ENCODE measurements at regions not wholly inside any gene's neighbourhood (a gene's known extent, or its start where the extent isn't known, plus 50 kb on each side); places are given as distances from the start of the nearest gene placed in this dataset.
"Not testable (repeated sequence)": the region's sequence is repeated elsewhere in the genome, so short reads cannot be mapped to it uniquely, and the experiment has no call there.

DNA sequence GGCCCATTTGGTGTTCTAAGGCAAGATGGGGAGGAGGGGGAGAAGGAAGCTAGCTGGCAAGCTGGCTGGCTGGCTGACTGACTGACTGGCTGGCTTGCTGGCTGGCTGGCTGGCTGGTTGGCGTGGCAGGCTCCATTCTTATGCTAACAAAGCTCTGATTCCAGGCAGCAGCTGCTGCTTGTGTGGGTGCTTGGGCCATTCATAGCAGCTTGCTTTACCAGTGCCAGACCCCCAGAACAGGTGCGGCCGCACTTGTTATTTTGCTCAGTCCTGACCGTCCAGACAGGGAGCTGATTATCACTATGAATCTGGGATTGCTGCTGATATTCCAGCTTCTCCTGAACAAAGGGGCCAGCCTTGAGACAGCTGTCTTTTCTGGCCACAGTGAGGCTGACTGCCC, 131.2 kb upstream of the PAK3 start:
- no peak for DNase-seq

DNA sequence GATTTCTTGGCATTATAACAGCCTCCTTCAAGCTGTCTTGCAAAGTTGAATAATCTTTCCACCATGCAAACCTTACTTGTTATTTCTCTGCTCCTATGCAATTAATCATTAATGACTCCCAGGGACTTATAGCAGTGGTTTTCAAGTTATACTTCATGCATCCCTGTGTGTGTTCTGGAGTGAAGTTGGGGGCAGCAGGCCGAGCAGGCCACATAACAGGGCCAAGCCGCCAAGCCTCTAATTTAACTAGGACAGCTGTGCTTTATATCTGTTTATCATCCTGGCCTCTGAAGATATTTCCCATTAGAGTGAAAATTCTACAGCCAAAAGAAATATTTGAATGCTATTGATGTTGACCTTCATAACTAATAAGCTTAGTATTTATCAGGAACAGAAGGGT, 133.5 kb upstream of the PAK3 start:
- DNase-seq: no peak

DNA sequence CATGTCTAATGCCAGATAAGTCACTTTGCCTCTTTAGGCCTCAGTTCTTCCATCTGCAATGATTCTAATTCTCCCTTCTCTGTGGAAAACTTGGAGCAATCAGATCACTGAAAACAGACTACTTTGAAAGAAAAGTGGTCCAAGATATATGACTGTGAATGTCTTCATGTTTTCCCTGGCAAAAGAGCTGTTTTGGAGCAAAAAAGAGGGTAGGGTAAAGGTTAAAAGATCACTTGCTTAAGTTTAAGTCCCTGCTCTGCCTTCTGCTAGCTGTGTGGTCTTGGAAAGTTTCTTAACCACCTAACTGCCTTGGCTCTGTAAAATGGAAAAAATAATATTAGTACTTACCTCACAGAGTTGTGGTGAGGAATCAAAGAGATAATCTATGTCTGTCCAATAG, 140.3 kb upstream of the PAK3 start:
- no peak for DNase-seq

DNA sequence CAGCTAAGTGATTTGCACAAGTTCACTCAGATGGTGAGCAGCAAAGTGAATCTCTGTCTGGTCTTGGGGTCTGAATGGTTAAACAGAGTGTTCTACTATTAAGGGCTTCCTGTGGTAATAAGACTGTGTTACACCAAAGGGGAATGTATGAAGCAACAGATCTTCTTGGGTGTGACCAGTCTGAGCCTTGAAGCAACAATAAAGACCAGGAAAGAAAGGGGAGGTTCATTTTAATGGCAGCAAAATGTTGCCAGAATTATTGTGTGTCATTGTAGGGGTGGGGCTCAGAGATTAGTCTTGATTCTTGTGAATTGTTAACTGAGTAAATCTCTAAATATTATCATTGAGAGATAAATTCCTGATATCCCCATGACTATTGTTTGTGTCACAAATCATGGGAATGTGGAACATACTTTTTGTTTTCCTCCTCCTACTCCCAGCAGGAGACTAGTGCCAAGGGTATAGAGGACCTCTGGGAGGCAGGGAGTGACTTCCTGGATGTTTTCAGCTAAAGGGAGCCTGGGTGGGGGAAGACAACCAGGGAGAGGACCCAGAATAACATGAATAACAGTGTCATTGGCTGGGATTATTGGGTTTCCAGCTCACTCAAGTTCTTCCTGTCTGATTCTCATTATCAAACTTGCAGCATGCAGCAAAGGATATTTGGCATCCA, 141.4 kb upstream of the PAK3 start:
- no peak for DNase-seq

DNA sequence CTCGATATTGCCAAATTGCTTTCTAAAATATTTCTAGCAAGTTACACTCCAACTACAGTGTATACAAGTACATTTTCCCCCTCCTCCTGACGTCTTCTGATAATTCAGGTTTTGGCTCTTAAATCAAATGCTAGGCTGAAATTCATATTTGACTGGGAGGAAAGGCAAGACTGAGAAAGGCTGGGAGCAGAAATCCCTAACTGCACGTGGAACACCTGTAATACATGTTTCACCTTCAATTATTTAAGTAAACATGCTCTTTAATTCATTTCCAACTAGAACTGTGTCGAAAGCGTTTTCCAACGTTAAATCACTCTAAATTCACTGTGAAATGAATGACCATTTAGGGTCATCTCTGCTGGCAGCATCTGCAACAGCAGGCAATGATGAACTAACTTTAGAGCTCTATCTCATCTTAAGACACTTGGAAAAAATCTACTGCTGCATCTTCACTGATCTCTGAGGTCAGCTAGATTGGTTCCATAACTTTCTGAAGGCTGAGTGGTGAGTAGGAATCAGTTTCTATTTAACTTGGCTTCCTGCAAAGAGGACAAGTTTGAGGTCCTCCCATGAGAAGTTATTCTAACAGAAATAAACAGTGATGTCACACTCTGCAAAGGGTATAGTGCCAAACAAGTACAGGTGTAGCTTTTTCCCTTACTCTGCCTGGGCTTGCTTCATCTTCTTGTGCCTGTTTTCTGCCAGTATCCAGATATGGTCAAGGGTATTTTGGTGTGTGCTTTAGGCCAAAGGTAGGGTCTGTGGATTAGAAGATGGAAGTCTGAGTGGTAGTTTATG, 144.3 kb upstream of the PAK3 start:
- no peak for DNase-seq

DNA sequence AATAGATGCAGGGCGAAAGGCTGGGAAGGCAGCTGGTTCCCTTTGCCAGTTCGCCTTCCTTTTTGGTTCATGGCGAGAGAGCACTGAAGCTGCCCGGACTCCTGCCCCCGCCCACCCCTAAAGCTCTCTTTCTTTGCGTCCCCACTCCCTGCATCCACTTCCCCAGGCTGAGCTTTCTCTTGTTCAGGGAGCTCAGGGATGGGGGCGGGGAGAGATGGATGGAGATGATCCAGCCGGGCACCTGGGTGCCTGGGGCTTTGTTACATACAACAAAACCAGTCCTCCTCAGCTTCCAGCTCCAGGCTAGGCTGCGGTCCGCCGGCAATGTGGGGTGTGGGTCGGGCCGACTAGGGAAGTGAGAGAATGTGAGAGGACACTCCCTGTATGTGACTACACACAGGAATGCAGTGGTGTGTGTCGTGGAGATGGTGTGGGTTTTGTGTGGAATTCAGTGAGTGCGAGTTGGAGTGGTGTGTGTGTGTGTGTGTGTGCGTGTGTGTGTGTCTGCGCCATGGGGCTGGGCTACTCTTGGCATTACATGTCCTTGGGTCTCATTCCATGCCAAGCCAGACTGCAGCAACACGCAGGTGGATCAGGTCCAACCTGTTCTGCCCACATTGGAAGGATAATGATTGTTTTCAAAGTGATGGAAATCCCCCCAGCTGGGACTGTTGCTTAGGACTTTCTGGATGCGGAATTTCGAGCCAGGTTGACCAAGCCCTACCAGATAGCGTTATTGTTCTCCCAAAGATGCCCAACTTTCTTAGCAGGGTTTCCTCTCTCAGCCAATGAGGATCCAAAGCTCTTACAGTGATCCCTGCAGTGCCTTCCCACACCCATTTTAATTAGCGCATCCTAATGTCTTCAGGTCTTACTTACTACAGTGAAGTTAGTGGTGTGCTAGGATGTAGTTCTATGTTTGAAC, 149.4 kb upstream of the CHRDL1 start:
- DNase-seq: no peak

DNA sequence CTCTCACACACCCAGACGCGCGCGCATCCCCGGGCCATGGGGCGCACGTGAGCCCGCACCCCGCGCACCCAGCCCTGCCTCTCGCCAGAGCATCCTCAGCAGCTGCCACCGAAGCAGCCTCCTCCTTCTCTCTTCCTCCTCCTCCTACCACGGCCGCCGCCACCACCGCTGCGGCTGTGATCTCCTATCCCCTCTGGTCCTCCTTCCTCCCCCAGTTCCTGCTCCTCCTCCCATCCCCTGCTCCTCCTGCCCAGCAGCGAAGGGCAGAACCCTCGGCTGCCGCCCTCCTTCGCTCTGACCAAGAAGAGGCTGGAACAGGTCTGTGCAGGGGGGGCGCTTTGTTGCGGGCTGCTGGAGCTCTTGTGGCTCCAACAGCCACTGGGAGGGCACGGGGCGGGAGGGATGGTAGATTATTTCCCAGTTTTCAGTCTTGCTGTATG, 148.7 kb upstream of the CHRDL1 start:
- no peak for DNase-seq

DNA sequence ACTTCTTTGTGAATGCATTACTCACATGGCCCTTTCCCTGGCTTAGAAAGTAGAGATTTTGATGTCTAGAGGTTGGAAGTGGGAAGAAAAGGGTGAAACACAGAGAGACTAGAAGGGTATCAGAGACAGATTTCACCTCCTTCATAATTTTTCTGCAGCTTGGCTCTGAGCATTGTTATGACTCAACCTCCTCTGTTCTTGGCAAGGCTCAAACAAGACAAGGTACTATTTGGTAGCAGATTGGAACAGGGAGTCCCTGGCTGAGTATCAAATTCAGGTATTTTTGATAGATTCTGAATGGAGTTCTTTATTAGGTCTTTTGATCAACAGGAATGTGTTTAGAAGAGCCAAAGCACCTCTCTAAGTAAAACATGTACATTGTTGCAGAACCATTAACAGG, 146.3 kb upstream of the CHRDL1 start:
- DNase-seq: no peak

DNA sequence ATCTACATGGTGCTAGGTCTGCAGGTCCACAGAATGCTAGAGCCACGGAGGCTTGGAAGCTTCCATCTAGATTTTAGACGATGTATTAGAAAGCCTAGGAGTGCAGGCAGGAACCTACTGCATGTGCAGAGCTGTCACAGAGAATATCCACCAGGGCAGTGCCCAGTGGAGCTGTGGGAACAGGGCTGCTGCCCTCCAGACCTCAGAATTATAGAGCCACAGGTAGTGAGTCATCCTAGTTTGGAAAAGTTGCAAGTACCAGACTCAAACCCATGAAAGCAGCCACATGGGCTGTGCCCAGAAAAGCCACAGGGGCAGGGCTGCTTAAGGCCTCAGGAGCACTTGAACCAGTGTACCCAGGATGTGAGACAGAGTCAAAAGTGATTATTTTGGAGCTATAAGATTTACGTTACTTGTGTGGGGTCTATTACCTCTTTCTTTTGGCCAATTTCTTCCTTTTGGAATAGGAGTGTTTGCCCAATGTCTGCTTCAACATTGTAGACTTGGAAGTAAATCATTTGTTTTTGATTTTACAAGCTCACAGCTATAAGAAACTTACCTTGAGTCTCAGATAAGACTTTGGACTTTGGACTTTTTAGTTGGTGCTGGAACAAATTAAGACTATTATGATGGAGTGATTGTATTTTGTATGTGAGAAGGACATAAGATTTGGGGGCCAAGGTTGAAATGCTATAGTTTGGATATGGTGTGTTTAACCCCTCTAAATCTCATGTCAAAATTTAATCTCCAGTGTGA, 143.5 kb upstream of the CHRDL1 start:
- no peak for DNase-seq

DNA sequence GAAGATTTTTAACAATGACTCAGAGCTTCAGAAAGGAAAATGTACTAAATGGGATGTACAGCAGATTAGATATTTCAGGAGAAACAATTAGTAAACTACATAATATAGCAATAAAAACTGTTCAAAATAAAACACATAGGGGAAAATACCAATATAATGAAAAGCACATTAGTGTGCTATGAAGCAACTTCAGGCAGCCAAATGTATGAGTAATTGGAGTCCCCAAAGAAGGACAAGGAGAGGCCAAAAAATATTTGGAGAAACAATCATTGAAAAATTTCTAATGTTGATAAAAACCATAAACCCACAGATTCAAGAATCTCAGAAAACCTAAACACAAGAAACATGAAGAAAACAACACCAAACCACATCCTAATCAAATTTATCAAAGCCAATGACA, 129.3 kb upstream of the CHRDL1 start:
- DNase-seq: no peak

DNA sequence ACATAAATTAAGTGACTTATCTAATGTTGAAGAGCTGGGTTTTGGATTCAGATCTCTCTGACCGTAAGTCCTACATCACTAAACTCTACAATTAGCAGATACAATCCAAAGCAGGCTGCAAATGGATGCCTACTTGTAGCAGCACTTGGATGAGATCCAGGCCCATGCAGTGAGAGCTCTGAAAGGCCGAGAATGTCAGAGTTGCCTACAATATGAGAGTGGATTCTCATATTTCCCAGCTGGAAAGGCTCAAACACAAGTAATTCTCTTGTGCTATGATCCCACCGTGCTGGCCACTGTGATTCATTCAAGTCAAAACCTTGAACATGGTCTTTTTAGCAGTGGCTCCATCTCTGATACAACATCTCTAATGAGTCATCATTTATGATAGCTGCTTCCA, 125.4 kb upstream of the CHRDL1 start:
- DNase-seq: no peak

DNA sequence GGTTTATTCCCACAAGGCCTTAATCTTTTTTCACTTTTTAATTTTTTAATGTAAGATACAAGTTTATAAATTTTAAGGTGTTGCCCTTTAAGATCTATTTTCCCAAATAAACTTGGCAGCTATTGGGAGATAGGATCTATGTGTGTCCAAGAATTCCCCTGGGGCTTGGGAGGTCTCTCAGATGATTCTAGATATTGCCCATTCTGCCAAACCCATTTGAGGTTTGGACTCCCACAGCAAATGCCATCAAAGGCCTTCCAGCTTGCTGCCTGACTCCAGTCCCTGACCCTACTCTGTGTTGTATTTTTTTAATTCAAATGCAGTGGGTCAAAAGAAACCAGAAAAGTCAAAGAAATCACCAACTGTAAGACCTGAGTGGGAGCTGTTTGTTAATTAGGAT, 120.0 kb upstream of the CHRDL1 start:
- DNase-seq: no peak

DNA sequence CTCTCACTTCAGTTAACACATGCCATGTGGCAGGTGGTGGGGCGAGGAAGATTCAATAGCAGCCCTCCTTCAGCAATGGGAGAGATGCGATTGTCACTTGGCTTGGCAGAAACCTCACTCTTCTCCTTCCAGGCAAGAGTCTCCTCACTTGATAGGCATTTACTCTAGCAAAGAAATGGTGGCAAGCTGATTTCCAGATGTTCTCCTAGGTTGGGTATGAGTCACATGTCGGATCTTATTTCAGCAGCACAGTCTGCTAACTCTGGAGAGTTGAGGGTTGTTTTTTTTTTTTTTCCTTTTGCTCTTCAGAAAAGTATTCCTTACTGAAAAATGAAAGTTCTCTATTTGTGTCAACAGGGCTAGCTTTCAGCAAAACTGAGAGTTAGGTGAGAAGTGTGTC, 119.5 kb upstream of the CHRDL1 start:
- no peak for DNase-seq

DNA sequence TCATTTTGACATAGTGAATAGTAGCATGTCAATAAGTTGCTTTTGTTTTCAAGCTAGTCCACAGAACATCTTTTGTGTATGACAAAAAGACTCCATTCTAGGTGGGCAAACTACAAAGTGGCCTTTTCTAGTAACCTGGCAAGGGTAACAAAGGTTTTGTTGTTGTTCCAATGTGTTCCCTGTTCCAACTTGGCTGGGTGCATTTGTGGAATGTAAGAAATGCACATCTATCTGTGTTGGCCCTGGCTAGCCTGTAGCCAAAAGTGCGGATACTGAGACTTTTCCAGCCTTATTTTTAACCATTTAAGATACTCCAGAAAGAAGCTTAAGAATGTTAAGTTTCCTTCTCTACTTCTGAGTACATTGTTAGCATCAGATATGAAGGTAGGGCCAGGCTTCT, 118.7 kb upstream of the CHRDL1 start:
- DNase-seq: no peak

DNA sequence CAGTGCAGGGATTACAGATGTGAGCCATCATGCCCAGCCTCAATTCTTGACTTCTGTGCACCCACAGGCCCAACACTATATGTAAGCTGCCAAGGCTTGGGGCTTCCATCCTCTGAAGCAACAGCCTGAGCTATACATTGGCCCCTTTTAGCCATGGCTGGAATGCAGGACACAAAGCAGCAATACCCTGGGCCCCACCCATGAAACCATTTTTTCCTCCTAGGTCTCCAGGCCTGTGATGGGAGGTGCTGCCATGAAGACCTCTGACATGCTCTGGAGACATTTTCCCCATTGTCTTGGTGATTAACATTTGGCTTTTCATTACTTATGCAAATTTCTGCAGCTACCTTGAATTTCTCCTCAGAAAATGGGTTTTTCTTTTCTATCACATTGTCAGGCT, 109.1 kb upstream of the CHRDL1 start:
- DNase-seq: not testable (repeated sequence)

DNA sequence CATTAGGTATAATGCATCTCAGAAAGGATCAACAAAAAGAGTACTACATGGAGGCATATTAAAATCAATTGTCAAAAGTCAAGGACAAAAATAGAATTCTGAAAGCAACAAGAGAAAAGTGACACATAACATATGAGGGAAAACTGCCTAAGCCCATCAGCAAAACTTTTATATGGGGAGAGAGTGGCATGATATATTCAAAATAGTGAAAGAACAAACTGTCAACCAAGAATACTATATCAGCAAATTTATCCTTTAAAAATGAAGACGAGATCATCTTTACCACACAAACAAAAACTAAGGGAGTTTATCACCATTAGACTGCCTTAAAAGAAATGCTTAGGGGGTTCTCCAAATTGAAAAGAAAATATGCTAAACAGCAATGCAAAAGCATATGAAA, 86.4 kb upstream of the CHRDL1 start:
- no peak for DNase-seq

DNA sequence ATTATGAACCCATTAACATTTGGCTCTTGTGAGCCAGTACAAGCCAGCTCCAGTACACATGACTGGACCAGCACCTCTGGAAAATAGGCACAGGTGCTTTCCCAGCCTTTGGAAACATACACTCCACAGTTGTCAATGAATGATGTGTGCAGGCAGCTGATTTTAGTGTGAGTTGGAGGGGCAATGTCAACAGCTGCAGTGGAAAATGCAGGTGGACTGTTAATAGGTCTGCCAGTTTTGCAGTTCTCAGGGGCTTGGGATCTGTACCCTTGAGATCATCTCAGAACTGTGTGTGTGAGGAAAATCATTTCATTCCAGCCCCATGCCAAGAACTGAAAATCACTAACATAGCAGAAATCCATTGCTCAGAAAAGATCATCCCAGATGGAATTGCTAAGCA, 81.7 kb upstream of the CHRDL1 start:
- DNase-seq: no peak

DNA sequence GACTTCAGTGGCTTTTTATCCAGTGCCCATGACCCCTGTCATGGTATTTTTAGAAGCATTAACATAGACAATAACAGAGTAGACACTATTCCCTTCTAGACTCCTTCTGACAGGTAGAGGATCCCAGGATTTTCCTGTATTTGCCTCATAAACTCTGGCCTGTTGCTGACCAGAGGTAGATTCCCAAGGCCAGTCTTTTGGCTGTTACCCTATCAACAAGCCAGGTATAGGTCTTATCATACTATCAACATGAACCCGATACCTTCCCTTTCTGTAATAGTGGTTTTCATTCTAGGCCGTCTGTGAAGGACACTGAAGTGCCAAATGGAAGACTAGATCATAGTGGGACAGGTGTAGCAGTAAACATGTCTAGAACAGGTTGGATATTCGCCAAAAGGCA, 76.2 kb upstream of the CHRDL1 start:
- DNase-seq: no peak

DNA sequence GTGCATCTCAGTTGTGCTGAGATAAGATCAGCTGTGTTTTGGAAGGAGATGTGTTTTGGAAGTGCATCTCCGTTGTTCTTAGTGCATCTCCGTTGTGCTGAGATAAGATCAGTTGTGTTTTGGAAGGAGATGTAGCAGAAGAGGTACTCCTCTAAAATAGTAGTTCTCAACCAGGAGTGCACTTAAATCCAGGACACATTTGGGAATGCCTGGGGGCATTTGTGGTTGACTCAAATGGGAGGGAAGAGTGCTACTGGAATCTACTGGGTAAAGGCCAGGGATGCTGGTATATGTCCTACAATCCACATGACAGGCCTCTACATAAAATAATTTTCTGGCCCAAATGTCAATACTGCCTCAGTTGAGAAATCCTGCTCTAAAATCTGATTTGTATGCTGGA, 70.8 kb upstream of the CHRDL1 start:
- no peak for DNase-seq

DNA sequence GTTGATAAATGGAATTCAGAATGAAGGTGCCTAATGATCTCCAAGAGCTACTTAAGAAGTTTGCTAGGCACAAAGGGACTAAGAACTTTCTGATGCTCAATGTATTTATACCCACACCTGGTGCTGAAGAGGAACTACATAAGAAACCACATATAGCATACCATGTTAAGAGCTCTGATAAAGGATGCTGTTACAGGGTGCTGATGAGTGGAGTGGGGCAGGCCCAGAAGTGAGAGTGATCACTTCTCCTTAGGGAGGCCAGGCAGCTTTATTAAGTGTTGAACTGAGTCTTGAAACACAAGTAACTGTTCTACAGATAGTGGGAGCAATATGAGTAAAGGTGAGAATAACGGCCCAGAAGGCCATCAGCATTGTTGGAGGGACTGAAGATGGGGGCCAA, 68.3 kb upstream of the CHRDL1 start:
- no peak for DNase-seq

DNA sequence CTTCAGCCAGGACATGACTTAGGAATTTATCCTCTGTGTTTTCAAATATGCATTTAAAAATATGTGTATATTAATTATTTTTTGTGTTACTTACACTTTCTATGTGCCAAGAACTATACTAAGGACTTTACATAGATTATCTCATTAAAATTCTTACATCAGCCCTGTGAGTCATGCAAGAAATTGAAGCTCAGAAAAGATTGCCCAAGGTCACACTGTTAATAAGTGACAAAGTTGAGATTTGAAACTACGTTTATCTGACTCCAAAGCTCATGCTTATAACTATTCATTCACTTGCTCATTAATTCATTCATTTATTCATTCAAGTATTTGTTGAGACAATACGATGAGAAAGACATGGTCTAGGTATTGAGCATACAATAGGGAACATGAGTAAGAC, 62.9 kb upstream of the CHRDL1 start:
- DNase-seq: no peak

DNA sequence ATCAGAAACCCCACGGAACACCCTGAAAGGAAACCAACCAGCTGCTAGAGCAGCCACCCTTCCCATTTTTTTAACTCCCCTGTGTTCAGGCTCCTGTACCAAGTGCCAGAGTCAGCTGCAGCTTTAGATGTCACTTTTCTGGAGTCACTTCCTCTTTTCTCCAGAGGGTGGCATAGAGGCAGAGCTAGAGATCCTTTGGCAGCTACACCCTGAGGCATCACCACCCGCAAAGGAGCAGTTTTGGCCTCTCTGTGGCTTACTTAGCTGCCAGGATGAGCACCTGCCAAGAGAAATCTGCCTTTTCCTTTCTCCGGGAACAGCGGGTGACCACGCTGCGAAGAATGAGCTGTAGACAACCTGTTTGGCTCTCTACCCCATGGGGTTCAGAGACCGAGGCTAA, 58.0 kb upstream of the CHRDL1 start:
- peak; percentile 7 for DNase-seq

DNA sequence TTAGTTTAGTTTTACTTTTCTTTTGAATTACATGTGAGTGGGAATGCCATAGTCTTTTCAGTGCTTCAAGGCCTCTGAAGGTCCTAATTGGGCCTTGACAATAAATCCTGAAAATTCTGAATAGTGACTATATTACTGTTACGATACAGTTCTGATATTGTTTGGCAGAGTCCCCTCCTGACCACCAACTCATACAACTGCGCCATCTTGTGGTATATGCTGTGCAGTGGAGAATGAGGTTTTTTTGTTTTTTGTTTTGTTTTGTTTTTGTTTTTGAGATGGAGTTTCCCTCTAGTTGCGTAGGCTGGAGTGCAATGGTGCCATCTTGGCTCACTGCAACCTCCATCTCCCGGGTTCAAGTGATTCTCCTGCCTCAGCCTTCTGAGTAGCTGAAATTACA, 56.6 kb upstream of the CHRDL1 start:
- DNase-seq: peak; percentile 36
